H1 (cell line): ENCODE measurements at regions not wholly inside any gene's neighbourhood (a gene's known extent, or its start where the extent isn't known, plus 50 kb on each side); places are given as distances from the start of the nearest gene placed in this dataset.

Source experiments
- RAD21 ChIP-seq, 2 experiments: IDR thresholded peaks in 1 of 2; conservative IDR thresholded peaks in 1 of 2; 2 replicates each; pipeline ENCODE4 v1.6.1; 2011; ENCODE audit warnings: low read depth in 2 of 2, low read length in 2 of 2, improper control_type of control experiment in 1 of 2, inconsistent platforms in 1 of 2, mild to moderate bottlenecking in 1 of 2, moderate library complexity in 1 of 2

DNA sequence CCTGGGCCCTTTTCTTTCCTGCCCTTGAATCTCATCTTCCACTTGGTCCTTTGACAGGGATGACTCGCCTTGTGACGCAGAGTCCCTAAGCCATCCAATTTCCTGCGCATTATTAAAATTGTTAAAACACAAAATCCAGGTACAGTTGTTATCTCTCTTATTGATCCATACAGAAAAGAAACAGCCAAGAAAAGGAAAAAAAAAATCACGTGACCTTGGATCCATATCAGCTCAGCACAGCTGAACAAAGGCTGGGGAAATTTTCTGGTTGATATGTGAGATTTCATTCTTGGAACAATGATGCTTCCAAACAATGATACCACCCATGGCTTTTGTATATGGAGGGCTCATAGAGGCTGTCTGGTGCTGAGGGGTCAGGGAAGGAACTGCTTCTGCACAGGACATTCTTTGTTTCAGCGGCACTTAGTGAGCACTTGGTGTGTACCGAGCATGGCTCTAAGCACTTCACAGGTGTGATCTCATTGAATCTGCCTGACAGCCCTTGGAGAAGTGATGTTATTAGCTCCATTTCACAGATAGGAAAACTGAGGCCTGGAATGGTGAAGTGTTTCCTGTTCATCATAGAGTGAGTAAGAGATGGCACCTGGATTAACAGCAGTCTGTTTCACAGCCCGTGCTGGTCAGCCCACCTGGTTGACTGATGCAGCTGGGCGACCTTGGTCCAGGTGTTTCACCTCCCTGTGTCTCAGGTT, 155.0 kb upstream of the SULF2 start (continued):
- TF ChIP-seq RAD21 (IDR thresholded peaks at IDR 0.05 in 1 of 2, conservative IDR thresholded peaks at IDR 0.05 in 1 of 2; ENCODE audit: low read depth in 2 of 2, low read length in 2 of 2) = no peak
